Upper lobe of left lung (tissue), 6 donors: ENCODE measurements at regions not wholly inside any gene's neighbourhood (a gene's known extent, or its start where the extent isn't known, plus 50 kb on each side); places are given as distances from the start of the nearest gene placed in this dataset.

ENCODE experiments used
- ATAC-seq, 2 donors: fragments of 200-7000 bp; cut with Tn5 transposase; one replicate each; pipeline ENCODE4 v1.9.1; 2022; ENCODE audit warnings: mild to moderate bottlenecking in 2 of 2, moderate library complexity in 2 of 2; ENCODE audit not compliant: low FRiP score in 2 of 2
- DNase-seq, 2 donors: peaks; one replicate each; pipeline ENCODE4 v3.0.0-alpha.2; 2019 to 2020
- H3K27ac ChIP-seq, 4 donors: fragments of 200-600 bp; sonication (generic); one replicate each; pipeline ENCODE4 v1.5.1; 2016 to 2019
- H3K27me3 ChIP-seq, 4 donors: fragments of 200-600 bp; sonication (generic); one replicate each; pipeline ENCODE4 v1.5.1; 2017 to 2019
- H3K36me3 ChIP-seq, 4 donors: fragments of 200-600 bp; sonication (generic); one replicate each; pipeline ENCODE4 v1.5.1; 2016 to 2019
- H3K4me1 ChIP-seq, 4 donors: fragments of 200-600 bp; sonication (generic); one replicate each; pipeline ENCODE4 v1.5.1; 2018 to 2019
- H3K4me3 ChIP-seq, 4 donors: fragments of 200-600 bp; sonication (generic); one replicate each; pipeline ENCODE4 v1.5.1; 2017 to 2019; ENCODE audit warnings: mild to moderate bottlenecking in 2 of 4, moderate library complexity in 1 of 4
- H3K9me3 ChIP-seq, 4 donors: fragments of 200-600 bp; sonication (generic); one replicate each; pipeline ENCODE4 v1.5.1; 2018 to 2019
- CTCF ChIP-seq, 6 experiments: fragments of 450-650 bp in 4 of 6; fragments of 200-600 bp in 2 of 6; sonication (generic) in 2 of 6; IDR thresholded peaks; one replicate each; pipeline ENCODE4 v1.5.1; 2016 to 2019; ENCODE audit warnings: antibody characterized with exemption in 6 of 6
- EP300 ChIP-seq, 4 donors: sonication (generic); formaldehyde crosslinking; IDR thresholded peaks; one replicate each; pipeline ENCODE4 v1.5.1; 2017; ENCODE audit warnings: antibody characterized with exemption in 4 of 4, control low read depth in 2 of 4
- POLR2A ChIP-seq, 4 donors: fragments of 450-650 bp; IDR thresholded peaks; one replicate each; pipeline ENCODE4 v1.5.1; 2016 to 2017; ENCODE audit warnings: antibody characterized with exemption in 4 of 4, mild to moderate bottlenecking in 2 of 4
- POLR2AphosphoS5 ChIP-seq, 2 donors: sonication (generic); formaldehyde crosslinking; IDR thresholded peaks; one replicate each; pipeline ENCODE4 v1.5.1; 2017; ENCODE audit warnings: antibody characterized with exemption in 2 of 2
- WGBS, 2 donors: methylation state at CpG; one replicate each; pipeline ENCODE4 v1.1.5; 2017 to 2018; 5-methylcytosine and 5-hydroxymethylcytosine counted together
- donor health status: DM: no; HTN: no; CAD: no; lungs with moderate emphysema.
- donor health status: DM: no; HTN: yes; CAD: no; lungs with severe emphysema.

GRCh38 chr10:117442521-117442920 is 67.3 kb upstream of the PDZD8 start:
- no peaks in the 10 kb centered on the region for H3K9me3 ChIP-seq
- H3K27ac ChIP-seq, result no peak overlapping the region
- H3K4me1 ChIP-seq, result peaks cover 0 to 7% (median 5%) of the 10 kb centered on the region in 4 donors
- H3K27me3 ChIP-seq, result no peaks in the 10 kb centered on the region
- DNase-seq (no peak), ATAC-seq (no peak)
- no peak for TF ChIP-seq POLR2A (IDR thresholded peaks at IDR 0.05)
- no peak for TF ChIP-seq CTCF (IDR thresholded peaks at IDR 0.05)
- TF ChIP-seq POLR2AphosphoS5 (IDR thresholded peaks at IDR 0.05), result no peak
- TF ChIP-seq EP300 (IDR thresholded peaks at IDR 0.05), result no peak
- H3K36me3 ChIP-seq, result no peaks in the 10 kb centered on the region
- WGBS, 2 donors, result 64 to 68% methylated on average over 6 of the region's 6 CpGs
- no peak overlapping the region for H3K4me3 ChIP-seq

GRCh38 chr10:117441812-117442443 is 66.7 kb upstream of the PDZD8 start:
- Histone ChIP-seq H3K36me3 (no peaks in the 10 kb centered on the region), H3K27me3 (no peaks in the 10 kb centered on the region), H3K4me3 (no peak overlapping the region), H3K27ac (no peak overlapping the region), H3K9me3 (no peaks in the 10 kb centered on the region), H3K4me1 (peaks cover 0 to 7% (median 5%) of the 10 kb centered on the region in 4 donors)
- WGBS, 2 donors, result 46 to 54% methylated on average over 3 to 5 of the region's 6 CpGs
- no peak for TF ChIP-seq CTCF (IDR thresholded peaks at IDR 0.05)
- no peak for TF ChIP-seq POLR2A (IDR thresholded peaks at IDR 0.05)
- TF ChIP-seq POLR2AphosphoS5 (IDR thresholded peaks at IDR 0.05), result no peak
- no peak for TF ChIP-seq EP300 (IDR thresholded peaks at IDR 0.05)
- peak in 1 of 2 donors; percentile 30 for ATAC-seq
- DNase-seq, result peak in 1 of 2 donors; percentile 29

- Histone ChIP-seq H3K27ac (no peak overlapping the region), H3K27me3 (no peaks in the 10 kb centered on the region), H3K4me3 (no peak overlapping the region), H3K36me3 (no peaks in the 10 kb centered on the region), H3K4me1 (peaks cover 0 to 7% (median 5%) of the 10 kb centered on the region in 4 donors), H3K9me3 (no peaks in the 10 kb centered on the region)
- ATAC-seq, result no peak
- TF ChIP-seq POLR2A (IDR thresholded peaks at IDR 0.05), result no peak
- TF ChIP-seq POLR2AphosphoS5 (IDR thresholded peaks at IDR 0.05), result no peak
- TF ChIP-seq EP300 (IDR thresholded peaks at IDR 0.05), result no peak
- no peak for TF ChIP-seq CTCF (IDR thresholded peaks at IDR 0.05)
- DNase-seq, result no peak
- 42 to 96% methylated on average over 3 to 6 of the region's 6 CpGs for WGBS, 2 donors
These were observed 66.1 kb upstream of the PDZD8 start for GRCh38 chr10:117441361-117441760.

GRCh38 chr10:117439243-117439912 is 64.1 kb upstream of the PDZD8 start:
- no peaks in the 10 kb centered on the region for H3K9me3 ChIP-seq
- H3K36me3 ChIP-seq, result no peaks in the 10 kb centered on the region
- 34 to 39% methylated on average over 4 of the region's 4 CpGs for WGBS, 2 donors
- H3K4me1 ChIP-seq, result peaks cover 0 to 7% (median 5%) of the 10 kb centered on the region in 4 donors
- no peak for DNase-seq
- H3K27me3 ChIP-seq, result no peaks in the 10 kb centered on the region
- TF ChIP-seq POLR2AphosphoS5 (IDR thresholded peaks at IDR 0.05), result no peak
- no peak for TF ChIP-seq EP300 (IDR thresholded peaks at IDR 0.05)
- TF ChIP-seq POLR2A (IDR thresholded peaks at IDR 0.05), result no peak
- TF ChIP-seq CTCF (IDR thresholded peaks at IDR 0.05), result no peak
- ATAC-seq, result peak in 1 of 2 donors; percentile 84
- no peak overlapping the region for H3K4me3 ChIP-seq
- H3K27ac ChIP-seq, result no peak overlapping the region
